GM18505 (cell line): ENCODE measurements at regions not wholly inside any gene's neighbourhood (a gene's known extent, or its start where the extent isn't known, plus 50 kb on each side); places are given as distances from the start of the nearest gene placed in this dataset.

ENCODE experiments used
- ATAC-seq: cut with Tn5 transposase; IDR thresholded peaks from one replicate; pipeline ENCODE4 v1.9.1; 2021; ENCODE audit not compliant: unreplicated experiment
- POLR2A ChIP-seq: IDR thresholded peaks from 4 replicates; pipeline ENCODE4 v1.6.1; 2011; ENCODE audit warnings: borderline replicate concordance; ENCODE audit not compliant: insufficient read depth, insufficient read length; ENCODE audit errors: extremely low read depth

GRCh38 chr5:74293182-74293581, 347.3 kb downstream of the ENC1 start:
- no peak for TF ChIP-seq POLR2A

DNA sequence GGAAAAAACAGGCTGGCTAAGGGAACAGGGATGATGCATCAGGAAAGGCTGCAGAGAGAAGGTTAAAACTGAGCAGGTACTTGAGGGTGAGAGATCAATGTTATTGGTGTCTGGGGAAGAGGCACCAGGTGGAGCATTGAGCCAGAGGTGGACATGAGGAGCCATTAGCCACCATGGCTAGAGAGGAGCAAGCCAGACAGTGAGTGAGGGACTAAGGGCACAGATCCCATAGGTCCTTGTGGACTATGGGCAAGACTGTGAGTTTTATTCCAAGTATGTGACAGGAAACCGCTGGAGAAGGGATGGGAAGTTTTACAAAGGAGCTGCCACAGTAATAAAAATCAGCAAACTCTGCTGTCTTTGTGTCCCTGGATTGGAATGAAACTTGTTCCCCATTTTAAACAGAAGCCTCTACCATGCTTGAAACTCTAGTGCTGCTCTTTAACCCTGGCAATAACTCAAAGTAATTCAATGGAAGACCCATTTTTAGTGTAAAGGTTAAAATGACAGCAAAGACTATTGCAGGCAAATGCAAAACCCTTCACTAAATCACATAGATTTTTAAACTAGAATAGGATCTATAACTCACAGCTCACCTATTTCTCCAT, 349.8 kb downstream of the ENC1 start:
- no peak for ATAC-seq
- TF ChIP-seq POLR2A, result no peak

More at GRCh38 chr5:74293182-74293581, 347.3 kb downstream of the ENC1 start:
- no peak for ATAC-seq

- no peak for TF ChIP-seq POLR2A
- ATAC-seq, result no peak
Observed at GRCh38 chr5:74289691-74290090, 350.8 kb downstream of the ENC1 start.

GRCh38 chr5:74289238-74289637, 351.3 kb downstream of the ENC1 start:
- ATAC-seq, result no peak

DNA sequence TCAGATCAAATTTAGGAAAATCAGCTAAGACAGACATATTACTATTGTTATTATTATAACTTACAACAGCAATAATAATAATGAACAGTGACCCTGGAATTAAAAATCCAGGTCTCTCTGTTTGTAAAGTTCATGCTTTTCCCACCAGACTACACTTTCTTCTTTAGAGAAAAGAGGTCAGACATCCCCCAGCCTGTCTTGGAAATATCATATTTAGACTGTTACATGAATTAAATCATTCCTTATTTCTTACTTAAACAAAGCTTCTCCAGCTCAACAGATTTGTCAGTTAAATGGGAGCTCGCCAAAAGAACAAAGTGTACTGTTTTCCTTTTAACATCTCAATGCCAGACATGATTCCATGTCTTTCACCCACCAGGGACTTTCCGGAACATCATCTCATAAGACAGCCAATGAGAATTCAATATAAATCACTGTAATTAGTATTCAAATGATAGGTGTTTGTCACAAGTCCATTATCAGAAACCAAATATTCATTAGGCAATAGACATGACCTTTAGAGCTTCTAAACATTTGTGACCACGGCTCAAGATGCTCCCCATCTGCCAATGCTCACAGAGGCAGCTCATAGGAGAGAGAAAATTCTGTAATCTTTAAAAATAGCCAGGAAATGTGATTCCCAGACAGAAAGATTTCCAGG, 351.9 kb downstream of the ENC1 start:
- TF ChIP-seq POLR2A, result no peak
- no peak for ATAC-seq

More at GRCh38 chr5:74289238-74289637, 351.3 kb downstream of the ENC1 start:
- no peak for TF ChIP-seq POLR2A

GRCh38 chr5:74288038-74288437, 352.5 kb downstream of the ENC1 start:
- ATAC-seq, result no peak
- no peak for TF ChIP-seq POLR2A

- ATAC-seq, result no peak
Observed at GRCh38 chr5:74286734-74287695, 353.5 kb downstream of the ENC1 start.

DNA sequence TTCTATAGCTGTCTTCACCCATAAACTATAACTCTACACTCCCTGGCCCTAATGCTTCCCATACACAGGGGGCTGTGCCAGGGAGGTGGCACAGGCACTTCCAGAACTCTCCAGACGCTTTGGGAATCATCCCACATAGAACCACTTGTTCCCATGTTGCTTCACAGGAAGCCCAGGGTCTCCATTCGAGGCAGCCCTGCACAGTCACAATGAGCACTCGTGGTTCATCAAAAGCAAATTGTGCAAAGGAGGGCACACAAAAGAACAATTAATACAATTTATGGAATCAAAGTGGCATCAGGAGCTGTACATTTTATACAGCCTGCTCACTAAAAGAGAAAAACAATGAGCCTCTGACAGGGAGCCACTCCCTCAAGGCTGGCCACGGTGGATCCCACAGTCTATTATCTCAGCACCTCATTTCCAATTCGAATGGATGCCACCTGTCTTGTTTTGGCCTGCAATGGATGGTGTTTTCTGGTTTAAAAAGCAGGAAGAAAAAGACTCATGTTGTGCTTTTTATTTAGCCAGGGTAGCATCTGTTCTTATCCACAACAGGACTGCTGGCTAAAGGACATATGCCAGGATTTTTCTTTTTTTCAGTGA, 354.8 kb downstream of the ENC1 start:
- TF ChIP-seq POLR2A, result no peak
- no peak for ATAC-seq

More at GRCh38 chr5:74286734-74287695, 353.5 kb downstream of the ENC1 start:
- TF ChIP-seq POLR2A, result no peak

DNA sequence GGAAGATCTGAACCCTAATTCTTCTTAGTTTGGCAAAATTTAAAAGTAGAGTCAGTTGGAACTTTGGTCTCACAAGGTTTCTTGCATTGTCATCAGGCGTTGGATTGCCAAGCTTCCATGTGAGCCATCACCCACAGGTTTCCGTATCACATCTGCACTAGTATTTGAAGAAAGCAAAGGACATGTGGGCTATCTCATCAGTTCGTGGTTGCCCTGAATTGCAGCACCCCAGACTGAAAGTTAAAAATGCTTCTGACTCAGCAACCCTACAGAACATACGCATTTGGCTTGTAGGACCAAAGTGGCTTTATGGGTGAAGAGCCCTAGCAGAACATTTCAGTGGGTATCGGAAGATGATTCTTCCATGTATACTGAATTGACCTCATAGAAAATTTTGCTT, 358.0 kb downstream of the ENC1 start:
- TF ChIP-seq POLR2A, result no peak
- no peak for ATAC-seq

DNA sequence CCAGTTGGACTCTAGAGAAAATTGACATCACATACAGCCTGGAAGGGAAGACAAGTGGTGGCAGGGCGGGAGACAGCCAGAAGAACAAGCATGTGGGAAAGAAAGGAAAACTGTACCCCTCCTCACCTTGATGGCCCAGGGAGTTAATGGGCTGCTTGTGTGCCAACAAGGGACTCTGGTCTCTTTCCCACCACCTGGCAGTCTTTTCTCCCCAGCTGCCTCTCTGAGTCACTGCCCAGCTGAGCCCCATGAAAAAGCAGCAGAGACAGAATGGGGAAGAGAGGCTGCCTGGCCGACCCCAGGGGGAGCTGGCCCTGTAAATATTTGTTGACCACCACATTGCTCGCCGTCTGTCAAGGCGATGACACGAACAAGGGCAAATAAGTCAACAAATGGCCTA, 359.4 kb downstream of the ENC1 start:
- TF ChIP-seq POLR2A, result no peak

GRCh38 chr5:74280306-74280705, 360.2 kb downstream of the ENC1 start:
- no peak for TF ChIP-seq POLR2A
- ATAC-seq, result no peak

More for the DNA sequence above, 359.4 kb downstream of the ENC1 start:
- no peak for ATAC-seq

DNA sequence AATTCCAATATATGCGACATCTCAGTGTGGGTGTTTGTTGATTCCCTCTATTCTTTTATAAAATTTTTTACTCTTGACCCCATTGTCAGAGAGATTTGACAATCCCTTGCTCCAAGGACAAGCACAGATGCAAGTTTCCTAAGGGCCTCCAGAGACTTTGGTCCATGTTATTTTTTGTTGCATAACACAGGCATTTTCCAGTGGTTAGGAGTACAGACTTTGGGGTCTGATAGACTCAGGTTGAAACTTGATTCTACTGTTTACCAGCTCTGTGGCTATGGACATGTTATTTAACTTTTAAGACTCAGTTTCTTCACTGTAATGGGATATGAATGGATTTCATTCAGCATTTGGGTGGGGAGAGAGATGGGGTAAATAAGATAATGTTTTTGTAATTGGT, 361.3 kb downstream of the ENC1 start:
- no peak for TF ChIP-seq POLR2A
- ATAC-seq, result no peak

DNA sequence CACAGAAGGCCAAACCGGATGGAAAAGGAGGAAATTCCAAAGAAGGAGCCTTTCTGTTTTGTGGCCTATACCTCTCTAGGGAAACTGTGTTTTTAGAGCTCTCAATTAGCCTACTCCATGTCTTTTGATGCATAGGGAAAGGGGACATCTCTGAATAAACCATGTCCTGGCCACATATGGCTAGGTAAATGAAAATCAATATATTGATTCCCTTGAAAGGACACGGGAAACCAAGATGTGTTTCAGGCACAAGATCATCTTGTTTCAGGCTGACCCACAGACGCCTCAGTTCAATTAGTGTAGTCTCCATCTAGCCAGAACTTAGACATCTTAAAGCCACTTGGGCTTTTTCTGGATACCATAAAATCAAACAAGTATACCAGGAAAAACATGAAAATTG, 363.1 kb downstream of the ENC1 start:
- ATAC-seq, result no peak
- no peak for TF ChIP-seq POLR2A
